ENCODE measurements at regions not wholly inside any gene's neighbourhood (a gene's known extent, or its start where the extent isn't known, plus 50 kb on each side); places are given as distances from the start of the nearest gene placed in this dataset.

- FAIRE-seq (no peak), DNase-seq (ENCODE audit: low read depth, low spot score) (no peak)
- Histone ChIP-seq H3K36me3 (ENCODE audit: control insufficient read depth in 2 of 2, extremely low read depth in 1 of 2, insufficient read depth in 2 of 2, low read length in 2 of 2) (no peaks in the 10 kb centered on the region), H3K79me2 (ENCODE audit: control insufficient read depth, insufficient read depth, low read length) (no peaks in the 10 kb centered on the region), H3K4me2 (ENCODE audit: insufficient read depth, low read length) (no peak overlapping the region), H2AFZ (ENCODE audit: low read depth, low read length) (no peak overlapping the region), H3K4me3 (replicated peaks in 1 of 3; ENCODE audit: insufficient read depth in 1 of 3, low read depth in 1 of 3, low read length in 3 of 3) (no peak overlapping the region), H3K27me3 (ENCODE audit: control insufficient read depth in 2 of 2, insufficient read depth in 2 of 2, low read length in 2 of 2) (no peaks in the 10 kb centered on the region), H3K9ac (replicated peaks; ENCODE audit: extremely low read depth, insufficient read depth, low read length) (no peak overlapping the region), H3K9me1 (replicated peaks; ENCODE audit: control insufficient read depth, extremely low read depth, insufficient read depth, low read length) (no peaks in the 10 kb centered on the region), H4K20me1 (replicated peaks; ENCODE audit: control insufficient read depth, extremely low read depth, insufficient read depth, low read length) (no peaks in the 10 kb centered on the region), H3K9me3 (replicated peaks; ENCODE audit: control insufficient read depth, insufficient read depth, low read length) (no peaks in the 10 kb centered on the region), H3K27ac (ENCODE audit: insufficient read depth, low read depth, low read length) (no peak overlapping the region), H3K4me1 (ENCODE audit: control insufficient read depth, extremely low read depth, insufficient read depth, low read length) (peaks cover 14% of the 10 kb centered on the region)
- dilution Hi-C loops (cut with MboI; ENCODE audit: extremely low pct_ligation_motif_present, low sequenced_read_pairs) (loop anchor here (25.0 kb wide), 1 partner anchor 396 kb away; no protein-coding TSS in a partner anchor), intact Hi-C loops (cut with micrococcal nuclease) (loop anchor here (10.0 kb wide), 1 partner anchor 713 kb away; no protein-coding TSS in a partner anchor)
- BruUV-seq (replicated peaks): no TSS peak
- ChIA-PET POLR2A (no interaction called here), CTCF (interaction anchor here (1.5 to 6.4 kb wide), 8 partner anchors 9 to 135 kb away, joined by 6 to 265 read pairs (median 22); no protein-coding TSS in a partner anchor)
- no peak for TF ChIP-seq MAX (IDR thresholded peaks at IDR 0.05; ENCODE audit: insufficient read depth, insufficient read length)
- TF ChIP-seq EZH2 (IDR thresholded peaks at IDR 0.05; ENCODE audit: borderline replicate concordance, low read depth, low read length, severe bottlenecking): no peak
- no peak for TF ChIP-seq POLR2AphosphoS5 (IDR thresholded peaks at IDR 0.05; ENCODE audit: insufficient read depth, low read depth, low read length)
- no peak for TF ChIP-seq JUN (IDR thresholded peaks at IDR 0.05; ENCODE audit: borderline replicate concordance, insufficient read depth, insufficient read length, low read depth)
- no peak for TF ChIP-seq CTCF (IDR thresholded peaks at IDR 0.05; ENCODE audit: extremely low read depth in 1 of 2, insufficient read depth in 1 of 2, low read depth in 1 of 2, low read length in 2 of 2)
- TF ChIP-seq GATA2 (IDR thresholded peaks at IDR 0.05; ENCODE audit: insufficient read depth, insufficient read length, low read depth, low read length): no peak
- TF ChIP-seq POLR2A (IDR thresholded peaks at IDR 0.05; ENCODE audit: low read depth, low read length): no peak
- no peak for TF ChIP-seq MYC (IDR thresholded peaks at IDR 0.05; ENCODE audit: low read depth, low read length)
- TF ChIP-seq FOS (IDR thresholded peaks at IDR 0.05; ENCODE audit: borderline replicate concordance, insufficient read depth, low read length): no peak
These were observed 71.3 kb downstream of the S1PR1 start for GRCh38 chr1:101307985-101308689.
